WTC11 (cell line): ENCODE measurements at regions not wholly inside any gene's neighbourhood (a gene's known extent, or its start where the extent isn't known, plus 50 kb on each side); places are given as distances from the start of the nearest gene placed in this dataset.

Experiments
- ATAC-seq: fragments of 200-7000 bp; cut with Tn5 transposase; 2 replicates; pipeline ENCODE4 v1.10.0; 2021; ENCODE audit warnings: mild to moderate bottlenecking, moderate library complexity
- CTCF ChIA-PET: fragments of 300-600 bp; sonication (Branson Sonifier 250); formaldehyde crosslinking; loops from one replicate; lab custom pipeline; 2021; ENCODE audit warnings: antibody characterized with exemption; lab: Charles Lee
- POLR2A ChIA-PET: fragments of 350-600 bp; sonication (Branson Sonifier 250); formaldehyde crosslinking; loops from one replicate; lab custom pipeline; 2021; ENCODE audit warnings: antibody characterized with exemption; lab: Charles Lee
- DNase-seq: peaks from one replicate; pipeline ENCODE4 v3.0.0; 2021; ENCODE audit warnings: low spot score
- H3K27ac Mint-ChIP-seq: 2 replicates; pipeline ENCODE4 v1.8.0; 2021; ENCODE audit warnings: mixed read lengths
- H3K27me3 Mint-ChIP-seq: 2 replicates; pipeline ENCODE4 v1.8.0; 2021; ENCODE audit warnings: low read depth, mild to moderate bottlenecking, moderate library complexity, mixed read lengths
- H3K36me3 Mint-ChIP-seq: 2 replicates; pipeline ENCODE4 v1.8.0; 2021; ENCODE audit warnings: mixed read lengths
- H3K4me1 Mint-ChIP-seq: 2 replicates; pipeline ENCODE4 v1.8.0; 2022; ENCODE audit warnings: mixed read lengths
- H3K4me3 Mint-ChIP-seq: 2 replicates; pipeline ENCODE4 v1.8.0; 2021; ENCODE audit warnings: mild to moderate bottlenecking, moderate library complexity, mixed read lengths
- H3K9me3 Mint-ChIP-seq: 2 replicates; pipeline ENCODE4 v1.8.0; 2021; ENCODE audit warnings: mixed read lengths
- AR ChIP-seq: fragments of 250-450 bp; sonication (Bioruptor Pico); IDR thresholded peaks from 2 replicates; pipeline ENCODE4 v1.9.0; 2021; ENCODE audit warnings: mild to moderate bottlenecking
- ARID4B ChIP-seq: sonication (generic); formaldehyde crosslinking; IDR thresholded peaks from 2 replicates; pipeline ENCODE4 v1.8.0; 2023; ENCODE audit warnings: missing genetic modification reagents, mild to moderate bottlenecking, borderline replicate concordance
- ATF6 ChIP-seq: sonication (generic); formaldehyde crosslinking; IDR thresholded peaks from 2 replicates; pipeline ENCODE4 v1.8.1; 2023; ENCODE audit warnings: mild to moderate bottlenecking, missing genetic modification reagents
- CBFB ChIP-seq: sonication (generic); formaldehyde crosslinking; IDR thresholded peaks from 2 replicates; pipeline ENCODE4 v1.8.1; 2022; ENCODE audit warnings: mild to moderate bottlenecking, low read depth, missing genetic modification reagents
- CREB1 ChIP-seq: sonication (generic); formaldehyde crosslinking; IDR thresholded peaks from 2 replicates; pipeline ENCODE4 v1.8.0; 2023; ENCODE audit warnings: mild to moderate bottlenecking, missing genetic modification reagents
- E2F4 ChIP-seq: sonication (generic); formaldehyde crosslinking; IDR thresholded peaks from 2 replicates; pipeline ENCODE4 v1.8.1; 2022; ENCODE audit warnings: low read depth, mild to moderate bottlenecking, moderate library complexity, missing genetic modification reagents, borderline replicate concordance
- E2F5 ChIP-seq: sonication (generic); formaldehyde crosslinking; IDR thresholded peaks from 2 replicates; pipeline ENCODE4 v1.8.1; 2022; ENCODE audit warnings: mild to moderate bottlenecking, moderate library complexity, missing genetic modification reagents
- KAT7 ChIP-seq: sonication (generic); formaldehyde crosslinking; IDR thresholded peaks from 2 replicates; pipeline ENCODE4 v1.8.1; 2023; ENCODE audit warnings: missing genetic modification reagents, mild to moderate bottlenecking, borderline replicate concordance
- NFATC4 ChIP-seq: fragments of 250-450 bp; sonication (Bioruptor Pico); IDR thresholded peaks from 2 replicates; pipeline ENCODE4 v1.9.0; 2021; ENCODE audit warnings: mild to moderate bottlenecking
- NR1H2 ChIP-seq: sonication (generic); formaldehyde crosslinking; IDR thresholded peaks from 2 replicates; pipeline ENCODE4 v1.9.0; 2021; ENCODE audit warnings: mild to moderate bottlenecking, moderate library complexity, missing genetic modification reagents
- PRDM15 ChIP-seq: sonication (generic); formaldehyde crosslinking; IDR thresholded peaks from 2 replicates; pipeline ENCODE4 v1.8.0; 2022; ENCODE audit warnings: missing genetic modification reagents
- RELA ChIP-seq: sonication (generic); formaldehyde crosslinking; IDR thresholded peaks from 2 replicates; pipeline ENCODE4 v1.8.1; 2022; ENCODE audit warnings: missing genetic modification reagents, mild to moderate bottlenecking, borderline replicate concordance
- TCF7 ChIP-seq: sonication (generic); formaldehyde crosslinking; IDR thresholded peaks from 2 replicates; pipeline ENCODE4 v1.8.0; 2022; ENCODE audit warnings: mild to moderate bottlenecking, low read depth, missing genetic modification reagents, moderate library complexity
- TEAD1 ChIP-seq: sonication (generic); formaldehyde crosslinking; IDR thresholded peaks from 2 replicates; pipeline ENCODE4 v1.8.0; 2022; ENCODE audit warnings: mild to moderate bottlenecking, missing genetic modification reagents
- USF2 ChIP-seq: sonication (generic); formaldehyde crosslinking; IDR thresholded peaks from 2 replicates; pipeline ENCODE4 v1.8.1; 2023; ENCODE audit warnings: mild to moderate bottlenecking, missing genetic modification reagents, moderate library complexity
- ZNF317 ChIP-seq: sonication (generic); formaldehyde crosslinking; IDR thresholded peaks from 2 replicates; pipeline ENCODE4 v1.8.1; 2023; ENCODE audit warnings: low read depth, mild to moderate bottlenecking, moderate library complexity, missing genetic modification reagents, borderline replicate concordance

GRCh38 chr4:120446051-120446567 is 379.5 kb upstream of the MAD2L1 start:
- ChIA-PET POLR2A (no interaction called here), CTCF (no interaction called here)
- Mint-ChIP-seq H3K27me3 (no peaks in the 10 kb centered on the region), H3K4me3 (no peak overlapping the region), H3K27ac (no peak overlapping the region), H3K36me3 (no peaks in the 10 kb centered on the region), H3K9me3 (no peaks in the 10 kb centered on the region), H3K4me1 (peaks cover 2% of the 10 kb centered on the region; the same call in 1 of the 2 replicates)
- DNase-seq (no peak), ATAC-seq (no peak)
- TF ChIP-seq PRDM15 (CRISPR knock-in tag) (no peak), ZNF317 (no peak), CBFB (CRISPR knock-in tag) (no peak), NR1H2 (CRISPR knock-in tag) (no peak), ARID4B (no peak), NFATC4 (no peak), USF2 (CRISPR knock-in tag) (no peak), ATF6 (CRISPR knock-in tag) (no peak), TEAD1 (CRISPR knock-in tag) (no peak), TCF7 (no peak), AR (CRISPR knock-in tag) (no peak), E2F5 (CRISPR knock-in tag) (no peak), E2F4 (no peak), CREB1 (CRISPR knock-in tag) (no peak), KAT7 (no peak), RELA (CRISPR knock-in tag) (no peak)
